ENCODE measurements at regions not wholly inside any gene's neighbourhood (a gene's known extent, or its start where the extent isn't known, plus 50 kb on each side); places are given as distances from the start of the nearest gene placed in this dataset.
"Not testable (repeated sequence)": the region's sequence is repeated elsewhere in the genome, so short reads cannot be mapped to it uniquely, and the experiment has no call there.

- DNase-seq (ENCODE audit: low read depth in 2 of 2) = no peak
Measured at GRCh38 chr5:56421246-56422075, 188.3 kb upstream of the ANKRD55 start.

- DNase-seq (ENCODE audit: low read depth in 2 of 2) = no peak
Measured at GRCh38 chr5:56420323-56420722, 187.2 kb upstream of the ANKRD55 start.

GRCh38 chr5:56419667-56420066 lies 186.5 kb upstream of the ANKRD55 start:
- no peak for DNase-seq (ENCODE audit: low read depth in 2 of 2)

- DNase-seq (ENCODE audit: low read depth in 2 of 2) = no peak
Measured at GRCh38 chr5:56415356-56415765, 182.2 kb upstream of the ANKRD55 start.

GRCh38 chr5:56414066-56414465 lies 180.9 kb upstream of the ANKRD55 start:
- no peak for DNase-seq (ENCODE audit: low read depth in 2 of 2)

GRCh38 chr5:56413546-56413945 lies 180.4 kb upstream of the ANKRD55 start:
- no peak for DNase-seq (ENCODE audit: low read depth in 2 of 2)

- DNase-seq (ENCODE audit: low read depth in 2 of 2) = no peak
Measured at GRCh38 chr5:56412601-56413379, 179.7 kb upstream of the ANKRD55 start.

- DNase-seq (ENCODE audit: low read depth in 2 of 2) = no peak
Measured at GRCh38 chr5:56410696-56411095, 177.6 kb upstream of the ANKRD55 start.

- no peak for DNase-seq (ENCODE audit: low read depth in 2 of 2)
Measured at GRCh38 chr5:56409331-56410190, 176.4 kb upstream of the ANKRD55 start.

GRCh38 chr5:56406838-56407237 lies 173.7 kb upstream of the ANKRD55 start:
- DNase-seq (ENCODE audit: low read depth in 2 of 2) = no peak

- DNase-seq (ENCODE audit: low read depth in 2 of 2) = no peak
Measured at GRCh38 chr5:56406221-56406620, 173.1 kb upstream of the ANKRD55 start.

GRCh38 chr5:56405116-56405908 lies 172.2 kb upstream of the ANKRD55 start:
- DNase-seq (ENCODE audit: low read depth in 2 of 2) = no peak

GRCh38 chr5:56402266-56403220 lies 169.4 kb upstream of the ANKRD55 start:
- DNase-seq (ENCODE audit: low read depth in 2 of 2) = no peak

GRCh38 chr5:56397796-56398195 lies 164.7 kb upstream of the ANKRD55 start:
- DNase-seq (ENCODE audit: low read depth in 2 of 2) = not testable (repeated sequence)

- no peak for DNase-seq (ENCODE audit: low read depth in 2 of 2)
Measured at GRCh38 chr5:56396634-56397033, 163.5 kb upstream of the ANKRD55 start.

GRCh38 chr5:56389261-56389660 lies 156.1 kb upstream of the ANKRD55 start:
- DNase-seq (ENCODE audit: low read depth in 2 of 2) = no peak

- no peak for DNase-seq (ENCODE audit: low read depth in 2 of 2)
Measured at GRCh38 chr5:56388229-56388985, 155.3 kb upstream of the ANKRD55 start.

GRCh38 chr5:56386046-56386445 lies 152.9 kb upstream of the ANKRD55 start:
- no peak for DNase-seq (ENCODE audit: low read depth in 2 of 2)

GRCh38 chr5:56384186-56384585 lies 151.1 kb upstream of the ANKRD55 start:
- no peak for DNase-seq (ENCODE audit: low read depth in 2 of 2)
